ENCODE measurements at regions not wholly inside any gene's neighbourhood (a gene's known extent, or its start where the extent isn't known, plus 50 kb on each side); places are given as distances from the start of the nearest gene placed in this dataset.

DNA sequence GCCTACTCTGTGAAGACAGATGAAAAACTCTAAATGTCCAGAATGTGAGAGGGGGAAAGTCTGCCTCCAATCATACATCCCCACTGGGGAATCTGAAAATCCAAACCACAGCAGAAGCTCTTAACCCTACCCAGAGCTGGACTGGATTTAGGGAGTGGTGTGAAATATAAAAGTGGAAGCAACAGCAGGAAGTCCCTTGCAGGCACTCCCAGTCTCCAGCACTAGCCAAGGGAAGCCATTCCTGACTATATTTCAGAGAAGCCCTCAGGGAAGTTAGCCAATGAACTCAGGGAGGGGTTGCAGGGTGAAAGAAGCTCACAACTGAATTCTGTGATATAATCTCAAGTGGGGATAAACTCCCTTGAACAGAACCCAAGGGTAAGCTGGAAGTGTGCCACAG is 51.5 kb downstream of the CRPPA start:
- no peak for DNase-seq (ENCODE audit: low spot score)

DNA sequence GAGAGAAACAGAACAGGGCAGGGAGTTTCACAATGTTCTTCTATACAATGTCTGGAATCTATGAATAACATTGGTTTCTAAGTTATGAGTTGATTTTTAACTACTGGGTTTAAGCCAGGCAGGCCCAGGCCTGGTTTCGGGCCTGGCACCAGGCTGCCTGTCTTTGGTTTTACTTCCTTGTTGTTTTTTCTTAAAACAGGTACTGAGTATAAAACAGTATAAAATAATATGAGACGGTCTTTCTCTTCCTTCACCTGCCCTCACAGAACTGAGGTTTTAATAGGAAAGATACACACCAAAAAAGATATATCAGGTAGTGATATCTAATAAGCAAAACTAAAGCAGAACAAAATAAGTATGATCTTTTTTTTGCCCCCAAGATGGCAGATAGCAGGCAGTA is 52.0 kb downstream of the CRPPA start:
- peak; percentile 24 for DNase-seq (ENCODE audit: low spot score)

DNA sequence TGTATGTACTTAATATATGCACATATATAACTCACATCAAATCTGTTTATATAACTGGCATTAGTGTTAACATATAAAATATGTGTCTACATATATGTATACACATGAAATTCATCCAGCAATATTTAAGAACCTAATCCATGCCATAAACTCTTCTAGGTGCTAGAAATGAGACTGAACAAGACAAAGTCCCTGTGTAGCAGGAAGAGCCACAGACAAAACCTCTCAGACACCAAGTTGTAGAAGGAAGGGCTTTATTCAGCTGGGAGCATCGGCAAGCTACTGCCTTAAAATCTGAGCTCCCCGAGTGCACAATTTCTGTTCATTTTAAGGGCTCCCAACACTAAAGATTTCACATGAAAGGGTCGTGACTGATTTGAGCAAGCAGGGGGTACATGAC is 52.5 kb downstream of the CRPPA start:
- no peak for DNase-seq (ENCODE audit: low spot score)

DNA sequence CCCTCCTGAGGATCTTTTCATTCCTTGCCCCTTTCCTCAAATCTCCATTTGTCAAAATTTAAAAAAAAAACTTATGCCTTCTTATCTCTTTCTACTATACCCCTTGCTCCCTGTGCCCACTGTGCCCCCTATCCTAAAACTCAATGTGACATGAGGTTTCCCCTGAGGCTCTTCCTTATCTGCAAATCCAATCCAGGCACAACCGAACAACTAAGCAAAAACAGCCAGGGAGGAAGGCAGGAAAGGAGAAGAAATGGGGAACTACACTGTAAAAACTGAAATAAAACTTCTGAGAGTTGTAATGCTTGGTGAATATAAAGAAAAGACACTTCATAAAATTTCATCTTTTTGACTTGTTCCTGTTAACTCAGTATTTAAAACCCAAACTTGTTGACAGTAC is 54.2 kb downstream of the CRPPA start:
- DNase-seq (ENCODE audit: low spot score): no peak

DNA sequence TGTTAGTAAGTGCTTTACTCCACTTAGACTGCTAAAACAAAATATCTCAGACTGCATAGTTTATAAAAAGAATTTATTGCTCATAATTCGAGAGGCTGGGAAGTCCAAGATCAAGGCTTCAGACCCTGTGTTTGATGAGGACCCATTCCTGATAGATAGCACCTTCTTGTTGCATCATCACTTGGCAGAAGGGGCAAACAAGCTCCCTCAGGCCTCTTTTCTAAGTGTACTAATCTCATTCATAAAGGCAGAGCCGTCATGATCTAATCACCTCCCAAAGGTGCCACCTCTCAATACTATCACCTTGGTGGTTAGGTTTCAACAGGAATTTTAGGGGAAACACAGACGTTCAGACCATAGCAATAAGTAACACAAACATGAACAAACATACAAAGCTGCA is 55.4 kb downstream of the CRPPA start:
- no peak for DNase-seq (ENCODE audit: low spot score)

DNA sequence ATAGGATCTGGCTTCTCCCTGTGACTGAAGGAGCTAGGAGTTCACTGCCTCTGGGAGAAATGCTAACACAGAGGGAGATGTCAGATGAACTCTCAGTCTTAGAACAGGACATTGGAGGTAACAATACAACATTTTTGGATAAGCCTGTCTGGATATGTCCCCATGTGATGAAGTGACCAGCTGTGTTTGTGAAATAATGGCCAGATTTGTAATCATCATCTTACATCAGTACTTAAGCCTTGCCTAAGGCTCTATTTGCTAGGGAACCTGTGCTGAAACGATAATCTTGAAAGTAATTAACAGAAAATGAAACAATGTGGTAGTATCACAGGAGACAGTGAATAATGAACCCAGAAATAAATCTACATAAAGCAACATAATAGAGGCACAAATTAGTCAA is 56.2 kb downstream of the CRPPA start:
- DNase-seq (ENCODE audit: low spot score): no peak

DNA sequence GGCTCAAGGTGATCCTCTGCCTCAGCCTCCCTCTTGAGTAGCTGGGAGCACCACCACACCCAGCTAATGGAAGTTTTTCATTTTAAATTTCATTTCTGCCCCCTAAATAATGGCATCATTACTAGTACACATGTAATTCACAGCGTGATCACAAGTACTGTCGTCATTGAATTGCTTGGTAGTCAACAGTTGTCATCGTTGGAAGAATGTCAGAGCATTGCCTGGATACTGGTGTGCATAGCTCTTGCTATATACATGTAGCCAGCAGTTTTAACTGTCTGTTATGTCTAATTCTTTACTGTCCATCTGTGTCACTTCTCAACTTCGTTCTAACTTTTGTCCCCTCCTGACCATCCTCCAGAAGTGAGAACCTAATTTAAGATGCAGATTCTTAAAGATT is 62.1 kb downstream of the CRPPA start:
- no peak for DNase-seq (ENCODE audit: low spot score)

DNA sequence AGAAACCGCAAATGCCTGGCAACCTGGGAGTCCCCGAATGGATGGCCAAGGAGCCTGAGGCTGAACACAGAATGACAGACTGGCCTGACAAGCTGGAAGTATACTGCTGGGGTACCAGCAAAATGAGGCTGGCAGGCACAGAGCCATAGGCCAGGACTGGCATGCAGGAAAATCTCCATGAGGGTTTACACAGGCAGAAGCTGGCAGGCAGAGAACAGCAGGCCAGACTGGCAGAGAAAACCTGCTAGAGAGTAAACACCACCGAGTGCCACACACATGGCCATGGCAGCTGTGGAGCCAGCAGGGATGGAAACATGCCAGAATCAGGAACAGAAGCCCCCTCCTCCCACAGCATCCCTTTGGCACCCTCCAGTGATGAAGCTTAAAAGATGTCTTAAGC is 63.4 kb downstream of the CRPPA start:
- DNase-seq (ENCODE audit: low spot score): no peak

DNA sequence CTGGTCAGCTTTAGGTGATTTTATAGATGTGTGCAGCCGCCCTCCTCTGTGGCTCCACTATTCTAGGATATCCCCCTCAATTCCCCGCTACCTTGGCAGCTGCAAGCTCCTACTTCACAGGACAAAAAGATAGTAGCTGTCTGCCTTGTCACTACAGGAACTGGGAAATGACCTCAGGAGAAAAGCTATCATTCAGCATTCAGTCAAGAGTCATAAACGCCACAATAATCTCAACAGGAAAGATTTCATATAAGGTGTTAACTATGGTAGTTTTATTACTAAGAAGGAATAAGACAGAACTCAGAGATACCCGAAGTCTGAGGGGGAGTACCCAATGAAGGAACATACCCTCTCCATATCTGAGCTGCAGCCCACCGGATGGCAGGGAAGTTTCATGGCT is 63.9 kb downstream of the CRPPA start:
- DNase-seq (ENCODE audit: low spot score): no peak

DNA sequence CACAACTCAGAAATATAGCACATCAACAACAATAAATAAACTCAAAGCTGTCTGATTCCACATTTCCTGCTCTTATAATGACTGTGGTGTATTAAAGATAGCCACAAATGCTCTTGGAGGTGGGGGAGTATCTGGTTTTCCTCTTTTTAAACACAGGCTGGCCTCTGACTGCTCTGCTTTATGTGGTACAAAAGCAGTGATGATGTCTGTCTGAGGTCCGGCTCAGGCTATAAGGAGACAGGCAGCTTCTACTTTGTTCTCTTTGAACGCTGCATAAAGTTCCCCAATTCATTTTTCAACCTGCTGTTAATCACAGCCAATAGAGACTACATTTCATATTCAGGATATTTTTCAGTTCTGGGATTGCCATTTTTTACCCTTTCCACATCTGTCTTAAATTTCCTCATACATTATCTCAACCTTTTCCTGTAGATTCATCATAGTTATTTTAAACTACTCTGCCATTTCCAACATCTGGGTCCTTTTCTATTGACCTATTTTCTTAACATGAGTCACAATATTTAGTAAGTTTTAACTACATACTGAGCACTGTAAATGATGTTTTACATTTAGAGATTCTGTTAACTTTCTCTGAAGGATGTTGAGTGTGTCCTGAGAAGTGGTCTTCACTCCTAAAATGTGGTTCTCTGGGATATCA is 64.9 kb downstream of the CRPPA start:
- no peak for DNase-seq (ENCODE audit: low spot score)

DNA sequence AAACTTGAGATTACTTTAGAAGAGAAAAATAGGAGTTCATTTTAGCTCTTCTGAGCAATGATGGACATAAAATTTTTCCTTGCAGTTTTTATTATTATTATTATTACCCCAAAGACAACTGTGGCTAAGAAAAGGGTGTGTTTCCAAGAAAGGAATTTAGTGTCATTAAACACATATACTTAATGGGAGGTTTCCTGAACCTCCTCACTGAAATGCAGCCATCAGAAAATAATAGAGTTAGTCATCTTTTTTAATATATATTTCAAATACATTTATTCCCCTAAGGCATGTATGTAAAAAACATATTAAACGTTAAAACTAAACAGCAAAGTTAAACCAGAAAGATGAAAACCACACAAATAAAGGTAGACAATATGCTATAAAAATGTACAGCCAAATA is 66.8 kb downstream of the CRPPA start:
- no peak for DNase-seq (ENCODE audit: low spot score)

DNA sequence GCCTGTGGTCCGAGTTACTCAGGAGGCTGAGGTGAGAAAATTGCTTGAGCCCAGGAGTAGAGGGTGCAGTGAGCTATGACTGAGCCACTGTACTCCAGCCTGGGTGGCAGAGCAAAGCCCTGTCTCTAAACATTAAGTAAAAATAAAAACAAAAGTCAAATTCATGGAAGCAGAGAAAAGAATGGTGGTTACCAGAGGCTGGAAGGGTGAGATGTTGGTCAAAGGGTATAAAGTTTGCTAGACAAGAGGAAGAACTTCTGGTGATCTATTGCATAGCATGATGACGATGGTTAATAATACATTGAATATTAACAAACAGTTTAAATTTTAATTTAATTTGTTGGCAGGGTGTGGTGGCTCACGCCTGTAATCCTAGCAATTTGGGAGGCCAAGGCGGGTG is 68.1 kb downstream of the CRPPA start:
- no peak for DNase-seq (ENCODE audit: low spot score)

DNA sequence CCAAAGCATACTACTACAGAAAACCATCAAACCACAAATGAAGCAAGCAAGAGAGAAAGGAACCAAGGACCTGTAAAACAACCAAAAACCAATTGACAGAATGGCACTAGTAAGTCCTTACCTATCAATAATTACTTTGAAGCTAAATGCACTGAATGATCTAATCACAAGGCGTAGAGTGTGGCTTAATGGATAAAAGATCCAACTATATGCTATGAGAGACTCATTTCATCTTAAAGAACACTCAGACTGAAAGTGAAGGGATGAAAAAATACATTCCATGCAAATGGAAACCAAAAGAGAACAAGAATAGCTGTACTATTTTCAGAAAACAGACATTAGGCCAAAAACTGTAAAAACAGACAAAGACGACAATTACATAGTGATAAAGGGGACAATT is 70.7 kb downstream of the CRPPA start:
- DNase-seq (ENCODE audit: low spot score): no peak

DNA sequence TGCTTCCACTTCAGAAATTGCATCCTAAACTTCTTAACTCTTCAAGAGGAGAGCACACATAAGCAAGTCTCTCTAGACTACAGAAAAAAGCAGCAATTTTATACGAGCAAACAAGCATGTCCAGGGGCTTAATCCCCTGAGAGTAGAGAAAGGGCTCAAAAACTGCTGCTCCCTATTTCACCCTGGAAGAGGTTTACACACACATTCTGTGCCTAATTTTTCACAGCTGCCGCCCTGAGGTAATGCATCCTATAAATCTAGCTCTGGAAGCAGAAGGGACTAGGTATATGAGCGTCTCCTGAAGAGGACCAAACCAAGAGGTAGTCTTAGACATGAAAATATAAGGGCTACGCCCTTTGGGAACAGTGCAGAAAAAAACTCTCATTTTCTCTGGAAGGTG is 73.1 kb downstream of the CRPPA start:
- no peak for DNase-seq (ENCODE audit: low spot score)

DNA sequence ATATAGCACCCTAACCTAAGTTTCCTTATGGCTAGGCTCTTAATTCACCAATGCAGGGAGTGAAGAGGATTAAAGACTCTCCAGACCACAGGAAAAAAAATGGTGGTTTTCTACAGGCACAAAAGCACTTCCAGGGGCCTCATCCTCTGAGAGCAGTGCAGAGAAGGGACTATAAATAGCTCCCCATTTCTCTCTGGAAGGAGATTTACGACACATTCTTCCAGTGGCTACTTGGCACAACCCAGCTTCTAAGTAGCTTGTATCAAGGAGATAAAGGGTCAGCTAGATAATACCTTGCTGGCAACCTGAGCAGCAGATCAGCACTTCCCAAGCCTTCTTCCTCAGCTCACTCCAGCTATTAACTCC is 73.5 kb downstream of the CRPPA start:
- DNase-seq (ENCODE audit: low spot score): no peak

DNA sequence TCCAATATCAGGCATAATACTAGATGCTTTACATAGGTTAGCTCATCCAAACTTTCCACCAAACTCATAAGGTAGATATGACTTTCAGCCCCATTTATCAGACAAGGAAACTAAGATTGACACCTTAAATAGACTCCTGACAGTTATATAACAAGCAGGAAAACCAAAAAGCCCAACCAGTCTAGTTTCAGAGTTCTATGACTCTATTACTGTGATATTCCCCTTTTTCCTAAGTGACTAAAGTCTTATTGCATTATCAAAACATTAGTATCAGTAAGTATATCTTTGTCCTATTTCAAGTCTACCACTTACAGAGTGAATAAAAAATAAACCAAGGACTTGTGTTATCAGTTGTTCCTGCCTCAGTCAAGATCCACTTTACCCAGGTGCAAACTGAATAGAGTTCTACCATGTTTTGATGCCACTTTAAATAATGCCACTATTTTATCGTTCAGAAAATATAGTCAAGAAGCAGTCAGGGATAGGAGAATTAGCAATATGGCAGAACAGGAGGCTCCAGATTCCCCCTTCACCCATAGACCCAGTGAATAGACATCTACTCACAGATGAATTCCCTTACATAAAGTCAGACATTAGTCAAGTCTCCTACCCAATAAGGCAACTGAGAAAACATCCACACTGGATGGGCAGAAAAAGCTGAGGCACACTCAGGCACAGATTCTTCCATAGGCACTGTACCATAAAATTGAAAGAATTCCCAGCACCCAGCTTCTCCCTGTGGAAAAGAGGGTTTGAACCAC is 74.1 kb downstream of the CRPPA start:
- DNase-seq (ENCODE audit: low spot score): no peak

DNA sequence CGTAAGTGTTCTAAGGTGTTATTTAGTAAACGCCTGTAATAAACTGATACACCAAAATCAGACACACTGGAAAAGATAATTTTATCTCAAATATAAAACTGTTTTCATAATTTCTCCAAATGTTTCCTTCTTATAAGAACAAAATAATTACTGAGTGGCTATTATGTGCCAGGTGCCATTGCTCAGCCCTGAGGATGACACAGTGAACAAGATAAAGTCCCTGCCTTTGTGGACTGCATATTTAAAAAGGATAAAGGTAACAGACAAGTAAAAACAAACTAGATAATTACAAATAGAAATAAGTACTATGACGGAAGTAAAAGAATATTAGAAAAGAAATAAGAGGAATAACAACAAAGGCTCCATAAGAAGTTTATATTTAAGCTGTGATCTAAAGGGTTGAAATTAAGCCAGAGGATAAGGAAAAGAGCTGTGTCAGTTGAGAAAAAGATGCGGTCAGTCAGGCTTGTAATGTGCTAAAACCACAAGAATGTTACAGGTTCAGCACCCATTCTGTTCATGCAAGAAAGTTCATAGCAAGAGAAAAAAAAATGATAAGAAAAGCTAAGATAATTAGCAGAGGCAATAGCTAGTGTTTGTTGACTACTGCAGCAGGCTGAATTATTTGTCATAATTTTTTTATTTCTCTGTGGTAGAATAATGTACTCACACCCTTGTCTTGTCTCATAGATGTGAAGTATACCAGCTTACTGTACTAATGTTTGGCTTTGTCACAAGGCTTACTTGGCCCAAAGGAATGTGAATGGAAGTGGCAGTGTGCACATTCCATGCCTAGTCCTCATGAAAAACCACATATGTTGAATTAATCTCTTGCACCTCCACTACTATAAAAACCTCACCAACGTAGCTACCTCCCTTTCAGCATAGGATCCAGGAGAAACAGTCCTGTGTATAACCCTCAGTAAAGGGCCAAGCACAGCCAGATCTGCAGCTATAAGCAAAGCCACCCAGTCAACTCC is 75.1 kb downstream of the CRPPA start:
- DNase-seq (ENCODE audit: low spot score): no peak

DNA sequence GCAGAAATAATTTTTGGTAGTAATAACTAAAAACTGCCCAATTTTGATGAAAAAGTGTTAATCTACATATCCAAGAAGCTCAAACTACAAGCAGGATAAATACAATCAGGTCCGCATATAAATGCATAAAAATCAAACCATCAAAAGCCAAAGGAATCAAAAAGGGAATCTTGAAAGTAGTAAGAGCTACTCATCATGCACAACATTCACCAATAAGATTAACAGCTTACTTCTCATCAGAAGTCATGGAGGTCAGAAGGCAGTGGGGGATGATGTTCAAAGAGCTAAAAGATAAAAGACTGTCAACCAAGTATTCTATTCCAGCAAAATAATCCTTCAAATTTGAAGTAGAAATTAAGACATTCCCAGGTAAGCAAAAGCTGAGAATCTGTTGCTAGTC is 76.4 kb downstream of the CRPPA start:
- DNase-seq (ENCODE audit: low spot score): no peak

DNA sequence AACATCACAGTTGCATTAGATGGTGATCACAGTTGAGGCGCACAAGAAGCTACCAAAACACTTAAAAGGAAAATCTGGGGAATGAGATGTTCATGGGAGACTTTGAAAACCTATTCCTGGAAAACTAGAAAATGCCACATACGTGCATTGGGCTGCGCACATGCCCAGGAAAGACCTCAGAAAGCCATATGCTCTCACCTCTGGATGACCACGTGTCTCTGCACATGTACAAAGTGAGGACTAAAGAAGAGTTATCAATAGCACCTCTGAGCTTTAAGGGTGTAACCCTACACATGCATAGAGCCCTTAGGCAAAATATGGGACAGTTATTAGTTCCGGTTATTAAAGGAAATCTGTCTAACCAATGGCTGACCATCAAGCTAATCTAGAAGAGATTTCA is 77.7 kb downstream of the CRPPA start:
- DNase-seq (ENCODE audit: low spot score): no peak

DNA sequence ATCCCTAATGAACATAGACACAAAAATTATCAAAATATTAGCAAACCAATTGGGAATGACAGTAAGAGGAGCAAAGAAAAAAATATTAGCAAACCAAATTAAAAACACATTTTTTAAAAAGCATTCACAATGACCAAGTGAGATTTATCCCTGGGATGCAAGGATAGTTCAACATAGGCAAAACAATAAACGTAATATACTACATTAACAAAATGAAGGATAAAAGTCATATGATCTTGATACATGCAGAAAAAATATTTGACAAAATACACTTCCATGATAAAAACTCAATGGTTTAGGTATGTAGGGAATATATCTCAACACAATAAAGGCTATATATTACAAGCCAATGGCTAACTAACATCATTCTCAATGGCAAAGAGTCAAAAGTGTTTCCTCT is 83.3 kb downstream of the CRPPA start:
- no peak for DNase-seq (ENCODE audit: low spot score)

DNA sequence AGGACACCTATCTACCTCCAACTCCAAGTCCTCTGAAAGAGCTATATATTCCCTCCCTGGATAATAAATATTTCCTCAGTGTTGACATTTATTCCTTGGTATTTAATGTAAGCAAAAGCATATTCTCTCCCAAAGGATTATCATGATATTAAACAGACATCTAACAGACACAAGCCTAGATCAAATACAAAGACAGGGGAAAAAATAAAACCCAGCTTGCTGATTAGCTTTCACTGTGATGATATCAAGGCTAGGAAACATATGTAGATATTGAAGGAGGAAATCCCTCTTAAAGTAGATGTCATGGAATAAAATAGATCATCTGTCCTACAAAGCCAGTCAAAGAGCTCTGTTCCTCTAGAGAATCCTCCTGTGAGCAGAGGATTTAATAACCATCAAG is 95.2 kb downstream of the CRPPA start:
- DNase-seq (ENCODE audit: low spot score): no peak

DNA sequence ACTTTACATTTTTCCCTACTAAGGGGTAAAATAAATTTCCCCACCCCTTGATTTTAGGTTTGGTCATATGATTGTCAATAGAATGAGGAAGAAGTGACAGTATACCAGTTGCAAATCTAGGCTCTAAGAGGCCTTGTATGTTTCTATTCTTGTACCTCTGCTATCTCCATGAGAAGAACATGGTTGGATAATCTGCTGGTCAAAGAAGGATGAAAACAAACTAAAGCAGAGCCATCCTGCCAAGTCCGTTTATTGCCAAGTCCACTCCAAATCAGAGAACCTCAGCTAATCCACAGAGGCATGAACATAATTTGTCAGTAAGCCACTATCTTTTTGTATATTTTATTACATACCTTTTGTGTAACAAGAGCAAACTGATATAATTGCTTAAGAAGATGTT is 98.0 kb downstream of the CRPPA start:
- no peak for DNase-seq (ENCODE audit: low spot score)
